Skeletal muscle satellite cell (primary cell): ENCODE measurements at regions not wholly inside any gene's neighbourhood (a gene's known extent, or its start where the extent isn't known, plus 50 kb on each side); places are given as distances from the start of the nearest gene placed in this dataset.
"Not testable (repeated sequence)": the region's sequence is repeated elsewhere in the genome, so short reads cannot be mapped to it uniquely, and the experiment has no call there.

Experiments
- H3K27me3 ChIP-seq: 2 replicates; pipeline ENCODE4 v1.7.0; 2013; ENCODE audit warnings: low read length; ENCODE audit not compliant: control insufficient read depth, insufficient read depth
- H3K36me3 ChIP-seq: 2 replicates; pipeline ENCODE4 v1.7.0; 2013; ENCODE audit warnings: mild to moderate bottlenecking, control low read depth, low read length; ENCODE audit not compliant: insufficient read depth
- H3K4me1 ChIP-seq: 2 replicates; pipeline ENCODE4 v1.7.0; 2013; ENCODE audit warnings: low read length; ENCODE audit not compliant: control insufficient read depth, insufficient read depth
- H3K4me2 ChIP-seq: 2 replicates; pipeline ENCODE4 v1.7.0; 2013; ENCODE audit warnings: mild to moderate bottlenecking, low read length
- H3K4me3 ChIP-seq: 2 replicates; pipeline ENCODE4 v1.7.0; 2013; ENCODE audit warnings: low read length
- H3K9ac ChIP-seq: 2 replicates; pipeline ENCODE4 v1.7.0; 2013; ENCODE audit warnings: mild to moderate bottlenecking, low read depth, low read length, moderate library complexity
- H3K9me3 ChIP-seq: replicated peaks from 2 replicates; pipeline ENCODE4 v1.7.0; 2013; ENCODE audit warnings: mild to moderate bottlenecking, control low read depth, low read length

GRCh38 chr9:82774707-82775231, 288.2 kb downstream of the RASEF start:
- H3K4me2 ChIP-seq, H3K27me3 ChIP-seq, H3K9ac ChIP-seq, H3K9me3 ChIP-seq, H3K36me3 ChIP-seq, H3K4me3 ChIP-seq, H3K4me1 ChIP-seq: not testable (repeated sequence)

- Histone ChIP-seq H3K27me3 (no peaks in the 10 kb centered on the region), H3K9me3 (no peaks in the 10 kb centered on the region), H3K4me3 (no peak overlapping the region), H3K9ac (no peak overlapping the region), H3K4me1 (no peaks in the 10 kb centered on the region), H3K36me3 (no peaks in the 10 kb centered on the region), H3K4me2 (no peak overlapping the region)
Observed at GRCh38 chr9:82776508-82776907, 286.4 kb downstream of the RASEF start.

- Histone ChIP-seq H3K4me2 (no peak overlapping the region), H3K4me3 (no peak overlapping the region), H3K9ac (no peak overlapping the region), H3K27me3 (no peaks in the 10 kb centered on the region), H3K9me3 (no peaks in the 10 kb centered on the region), H3K4me1 (no peaks in the 10 kb centered on the region), H3K36me3 (no peaks in the 10 kb centered on the region)
Observed at GRCh38 chr9:82777366-82777765, 285.6 kb downstream of the RASEF start.

GRCh38 chr9:82778923-82779322, 284.0 kb downstream of the RASEF start:
- not testable (repeated sequence) for H3K9ac ChIP-seq, H3K4me2 ChIP-seq, H3K9me3 ChIP-seq, H3K4me3 ChIP-seq, H3K36me3 ChIP-seq, H3K4me1 ChIP-seq, H3K27me3 ChIP-seq

- Histone ChIP-seq H3K4me3 (no peak overlapping the region), H3K27me3 (no peaks in the 10 kb centered on the region), H3K4me2 (no peak overlapping the region), H3K9me3 (no peaks in the 10 kb centered on the region), H3K36me3 (no peaks in the 10 kb centered on the region), H3K9ac (no peak overlapping the region), H3K4me1 (no peaks in the 10 kb centered on the region)
Observed at GRCh38 chr9:82780017-82780416, 282.9 kb downstream of the RASEF start.

GRCh38 chr9:82781921-82782392, 281.0 kb downstream of the RASEF start:
- H3K9me3 ChIP-seq, result no peaks in the 10 kb centered on the region
- H3K27me3 ChIP-seq, result no peaks in the 10 kb centered on the region
- H3K36me3 ChIP-seq, result no peaks in the 10 kb centered on the region
- H3K4me1 ChIP-seq, result no peaks in the 10 kb centered on the region
- H3K4me2 ChIP-seq, result no peak overlapping the region
- no peak overlapping the region for H3K4me3 ChIP-seq
- no peak overlapping the region for H3K9ac ChIP-seq

- no peaks in the 10 kb centered on the region for H3K4me1 ChIP-seq
- H3K4me2 ChIP-seq, result no peak overlapping the region
- H3K9ac ChIP-seq, result no peak overlapping the region
- no peaks in the 10 kb centered on the region for H3K9me3 ChIP-seq
- H3K36me3 ChIP-seq, result no peaks in the 10 kb centered on the region
- no peak overlapping the region for H3K4me3 ChIP-seq
- H3K27me3 ChIP-seq, result no peaks in the 10 kb centered on the region
Observed at GRCh38 chr9:82783045-82783444, 279.9 kb downstream of the RASEF start.

- Histone ChIP-seq H3K4me1 (no peaks in the 10 kb centered on the region), H3K9me3 (no peaks in the 10 kb centered on the region), H3K4me2 (no peak overlapping the region)
Observed at GRCh38 chr9:82784589-82784988, 278.4 kb downstream of the RASEF start.

GRCh38 chr9:82789155-82789824, 273.7 kb downstream of the RASEF start:
- H3K4me1 ChIP-seq, result no peaks in the 10 kb centered on the region
- H3K9ac ChIP-seq, result no peak overlapping the region
- no peak overlapping the region for H3K4me3 ChIP-seq
- no peak overlapping the region for H3K4me2 ChIP-seq
- no peaks in the 10 kb centered on the region for H3K36me3 ChIP-seq
- no peaks in the 10 kb centered on the region for H3K9me3 ChIP-seq
- no peaks in the 10 kb centered on the region for H3K27me3 ChIP-seq

More at GRCh38 chr9:82784589-82784988, 278.4 kb downstream of the RASEF start:
- H3K27me3 ChIP-seq, result no peaks in the 10 kb centered on the region
- H3K4me3 ChIP-seq, result no peak overlapping the region
- H3K9ac ChIP-seq, result no peak overlapping the region
- no peaks in the 10 kb centered on the region for H3K36me3 ChIP-seq

GRCh38 chr9:82790875-82791274, 272.1 kb downstream of the RASEF start:
- H3K4me1 ChIP-seq, result no peaks in the 10 kb centered on the region
- H3K36me3 ChIP-seq, result no peaks in the 10 kb centered on the region
- no peaks in the 10 kb centered on the region for H3K9me3 ChIP-seq

GRCh38 chr9:82791692-82792091, 271.2 kb downstream of the RASEF start:
- Histone ChIP-seq H3K4me1 (no peaks in the 10 kb centered on the region), H3K36me3 (no peaks in the 10 kb centered on the region), H3K9me3 (no peaks in the 10 kb centered on the region), H3K4me2 (no peak overlapping the region), H3K9ac (no peak overlapping the region), H3K4me3 (no peak overlapping the region), H3K27me3 (no peaks in the 10 kb centered on the region)

More at GRCh38 chr9:82790875-82791274, 272.1 kb downstream of the RASEF start:
- Histone ChIP-seq H3K9ac (no peak overlapping the region), H3K4me2 (no peak overlapping the region), H3K27me3 (no peaks in the 10 kb centered on the region), H3K4me3 (no peak overlapping the region)

- H3K9ac ChIP-seq, result no peak overlapping the region
- no peaks in the 10 kb centered on the region for H3K27me3 ChIP-seq
- no peak overlapping the region for H3K4me3 ChIP-seq
- H3K9me3 ChIP-seq, result no peaks in the 10 kb centered on the region
- H3K4me2 ChIP-seq, result no peak overlapping the region
- no peaks in the 10 kb centered on the region for H3K36me3 ChIP-seq
- no peaks in the 10 kb centered on the region for H3K4me1 ChIP-seq
Observed at GRCh38 chr9:82797534-82797933, 265.4 kb downstream of the RASEF start.
